ENCODE measurements at regions not wholly inside any gene's neighbourhood (a gene's known extent, or its start where the extent isn't known, plus 50 kb on each side); places are given as distances from the start of the nearest gene placed in this dataset.

DNA sequence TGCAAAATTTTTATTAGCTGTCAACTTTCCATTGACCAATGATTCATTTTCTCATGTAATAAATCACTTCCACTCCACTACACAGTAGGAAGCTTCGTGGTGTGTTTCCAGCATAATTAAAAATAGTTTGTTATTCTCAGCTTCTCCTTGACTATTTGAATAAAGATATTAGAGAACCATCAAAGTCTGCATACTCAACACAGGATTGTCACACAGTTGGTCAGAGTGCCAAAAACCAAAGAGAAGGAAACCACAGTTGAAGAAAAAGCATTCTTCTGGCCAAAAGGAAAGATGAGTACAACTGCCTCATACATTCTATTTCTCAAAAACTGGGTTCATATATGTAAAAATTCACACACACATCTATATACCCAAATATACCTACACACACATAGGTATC, 455.1 kb upstream of the HSF2 start (continued):
- TF ChIP-seq, protein P1, sequence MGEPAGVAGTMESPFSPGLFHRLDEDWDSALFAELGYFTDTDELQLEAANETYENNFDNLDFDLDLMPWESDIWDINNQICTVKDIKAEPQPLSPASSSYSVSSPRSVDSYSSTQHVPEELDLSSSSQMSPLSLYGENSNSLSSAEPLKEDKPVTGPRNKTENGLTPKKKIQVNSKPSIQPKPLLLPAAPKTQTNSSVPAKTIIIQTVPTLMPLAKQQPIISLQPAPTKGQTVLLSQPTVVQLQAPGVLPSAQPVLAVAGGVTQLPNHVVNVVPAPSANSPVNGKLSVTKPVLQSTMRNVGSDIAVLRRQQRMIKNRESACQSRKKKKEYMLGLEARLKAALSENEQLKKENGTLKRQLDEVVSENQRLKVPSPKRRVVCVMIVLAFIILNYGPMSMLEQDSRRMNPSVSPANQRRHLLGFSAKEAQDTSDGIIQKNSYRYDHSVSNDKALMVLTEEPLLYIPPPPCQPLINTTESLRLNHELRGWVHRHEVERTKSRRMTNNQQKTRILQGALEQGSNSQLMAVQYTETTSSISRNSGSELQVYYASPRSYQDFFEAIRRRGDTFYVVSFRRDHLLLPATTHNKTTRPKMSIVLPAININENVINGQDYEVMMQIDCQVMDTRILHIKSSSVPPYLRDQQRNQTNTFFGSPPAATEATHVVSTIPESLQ (CRISPR knock-in tag; conservative IDR thresholded peaks at IDR 0.05) = no peak
- TF ChIP-seq HIVEP1 (CRISPR knock-in tag; IDR thresholded peaks at IDR 0.05) (no peak), ETV6 (CRISPR knock-in tag; conservative IDR thresholded peaks at IDR 0.05) (no peak), AGO1 (IDR thresholded peaks at IDR 0.05; ENCODE audit: low read depth, low read length, poor library complexity, severe bottlenecking) (no peak), REPIN1 (CRISPR knock-in tag; IDR thresholded peaks at IDR 0.05; ENCODE audit: borderline replicate concordance, low read depth) (no peak), FOXO1 (CRISPR knock-in tag; IDR thresholded peaks at IDR 0.05) (no peak)

DNA sequence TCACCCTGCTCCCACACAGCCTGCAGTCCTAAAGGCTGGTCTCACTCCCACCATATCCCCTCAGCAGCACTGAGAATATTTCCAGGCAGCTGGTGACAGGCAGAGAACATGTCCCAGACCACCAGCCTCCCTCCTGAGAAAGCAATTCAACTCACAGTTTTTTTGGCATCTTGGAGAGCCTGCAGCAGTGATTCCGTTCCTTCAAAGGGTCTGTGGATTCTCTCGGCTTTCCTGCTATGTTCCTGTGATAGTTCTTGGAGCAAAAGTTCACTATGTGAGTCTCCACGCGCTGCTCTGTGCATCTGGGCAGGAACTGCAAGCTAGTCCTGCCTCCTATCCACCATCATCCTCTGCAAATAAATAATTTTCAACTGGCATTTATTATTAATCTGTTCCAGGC, 448.3 kb upstream of the HSF2 start:
- WGBS (ENCODE audit: low lambda C conversion rate) = 2% methylated on average over 4 of the region's 4 CpGs
- intact Hi-C loops (cut with micrococcal nuclease; ENCODE audit: unreplicated experiment) = no loop called here
- Histone ChIP-seq H3K27me3 (ENCODE audit: control insufficient read depth in 1 of 2, insufficient read depth in 2 of 2, low read length in 2 of 2) (no peaks in the 10 kb centered on the region), H3K4me3 (replicated peaks in 1 of 3; ENCODE audit: insufficient read depth in 1 of 3, low read depth in 2 of 3, low read length in 3 of 3) (no peak overlapping the region), H3K36me3 (replicated peaks in 1 of 2; ENCODE audit: control insufficient read depth in 1 of 2, insufficient read depth in 2 of 2, low read length in 2 of 2) (no peaks in the 10 kb centered on the region), H2AFZ (ENCODE audit: low read length) (no peak overlapping the region), H3K4me1 (ENCODE audit: insufficient read depth, low read length) (no peaks in the 10 kb centered on the region), H3K27ac (ENCODE audit: extremely low read length, insufficient read depth, low read length) (no peak overlapping the region), H3K4me2 (ENCODE audit: low read depth, low read length) (no peak overlapping the region), H3K79me2 (ENCODE audit: insufficient read depth, low read length) (no peaks in the 10 kb centered on the region), H3K9me3 (ENCODE audit: low read length) (no peaks in the 10 kb centered on the region), H4K20me1 (ENCODE audit: insufficient read depth, low read length) (no peaks in the 10 kb centered on the region), H3K9ac (ENCODE audit: insufficient read depth, low read depth, low read length) (no peak overlapping the region)
- TF ChIP-seq CEBPG (CRISPR knock-in tag; IDR thresholded peaks at IDR 0.05) = no peak
- TF ChIP-seq ZNF432 (CRISPR knock-in tag; IDR thresholded peaks at IDR 0.05; ENCODE audit: borderline replicate concordance) = no peak
- no peak for TF ChIP-seq STAT5B (CRISPR knock-in tag; IDR thresholded peaks at IDR 0.05)
- no peak for TF ChIP-seq ZSCAN25 (CRISPR knock-in tag; IDR thresholded peaks at IDR 0.05)
- no peak for TF ChIP-seq ZNF816 (CRISPR knock-in tag; IDR thresholded peaks at IDR 0.05; ENCODE audit: borderline replicate concordance)
- TF ChIP-seq RFXAP (CRISPR knock-in tag; IDR thresholded peaks at IDR 0.05; ENCODE audit: borderline replicate concordance) = no peak
- no peak for TF ChIP-seq ZNF672 (CRISPR knock-in tag; IDR thresholded peaks at IDR 0.05)
- no TSS peak for BruUV-seq (replicated peaks)
- FAIRE-seq = no peak
- in situ Hi-C loops (cut with HindIII; ENCODE audit: extremely low pct_ligation_motif_present, low pct_unique_long_range_greater_than_20kb) = no loop called here
- no peak for DNase-seq (ENCODE audit: low spot score)
- POLR2A ChIA-PET = no interaction called here
- ATAC-seq = no peak
- CTCF ChIA-PET (ENCODE audit: low intra/inter-chr PET ratio, low total read pairs) = no interaction called here
